C4-2B (cell line): ENCODE measurements at regions not wholly inside any gene's neighbourhood (a gene's known extent, or its start where the extent isn't known, plus 50 kb on each side); places are given as distances from the start of the nearest gene placed in this dataset.

Source experiments
- ZFX ChIP-seq: fragments of 450-650 bp; IDR thresholded peaks from 2 replicates; pipeline ENCODE4 v1.6.1; 2017
- TF ChIP-seq, protein P1 (sequence below): fragments of 450-650 bp; conservative IDR thresholded peaks from 2 replicates; pipeline ENCODE4 v1.5.1; 2017; ENCODE audit warnings: mild to moderate bottlenecking

DNA sequence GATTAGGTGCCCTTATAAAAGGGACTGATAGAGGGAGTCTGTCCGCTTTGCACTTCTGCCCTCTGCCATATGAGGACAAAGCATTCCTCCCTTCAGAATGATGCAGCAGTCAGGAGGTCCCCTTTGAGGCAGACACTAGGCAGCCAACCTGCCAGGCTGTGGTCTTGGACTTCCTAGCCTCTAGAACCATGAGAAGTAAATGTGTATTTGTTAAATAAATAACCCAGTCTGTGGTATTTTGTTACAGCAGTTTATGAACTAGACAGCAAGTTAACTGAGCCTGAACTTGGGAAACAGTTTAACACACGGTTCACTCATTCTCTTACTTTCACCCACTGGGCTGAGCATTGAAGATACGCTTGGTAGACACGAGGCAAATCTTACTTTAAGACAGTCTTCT, 313.2 kb downstream of the UQCRFS1 start:
- TF ChIP-seq, protein P1, sequence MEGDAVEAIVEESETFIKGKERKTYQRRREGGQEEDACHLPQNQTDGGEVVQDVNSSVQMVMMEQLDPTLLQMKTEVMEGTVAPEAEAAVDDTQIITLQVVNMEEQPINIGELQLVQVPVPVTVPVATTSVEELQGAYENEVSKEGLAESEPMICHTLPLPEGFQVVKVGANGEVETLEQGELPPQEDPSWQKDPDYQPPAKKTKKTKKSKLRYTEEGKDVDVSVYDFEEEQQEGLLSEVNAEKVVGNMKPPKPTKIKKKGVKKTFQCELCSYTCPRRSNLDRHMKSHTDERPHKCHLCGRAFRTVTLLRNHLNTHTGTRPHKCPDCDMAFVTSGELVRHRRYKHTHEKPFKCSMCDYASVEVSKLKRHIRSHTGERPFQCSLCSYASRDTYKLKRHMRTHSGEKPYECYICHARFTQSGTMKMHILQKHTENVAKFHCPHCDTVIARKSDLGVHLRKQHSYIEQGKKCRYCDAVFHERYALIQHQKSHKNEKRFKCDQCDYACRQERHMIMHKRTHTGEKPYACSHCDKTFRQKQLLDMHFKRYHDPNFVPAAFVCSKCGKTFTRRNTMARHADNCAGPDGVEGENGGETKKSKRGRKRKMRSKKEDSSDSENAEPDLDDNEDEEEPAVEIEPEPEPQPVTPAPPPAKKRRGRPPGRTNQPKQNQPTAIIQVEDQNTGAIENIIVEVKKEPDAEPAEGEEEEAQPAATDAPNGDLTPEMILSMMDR = no peak
- TF ChIP-seq ZFX = no peak
